H1 (cell line): ENCODE measurements at regions not wholly inside any gene's neighbourhood (a gene's known extent, or its start where the extent isn't known, plus 50 kb on each side); places are given as distances from the start of the nearest gene placed in this dataset.

Experiments
- CTCF ChIA-PET: fragments of 300-600 bp; sonication (Branson Sonifier 250); formaldehyde crosslinking; loops from one replicate; lab custom pipeline; 2021; ENCODE audit not compliant: partially characterized antibody; lab: Charles Lee
- POLR2A ChIA-PET: fragments of 300-600 bp; sonication (Branson Sonifier 250); formaldehyde crosslinking; loops from one replicate; lab custom pipeline; 2021; ENCODE audit warnings: inconsistent platforms; ENCODE audit not compliant: partially characterized antibody; lab: Charles Lee
- DNase-seq, 2 experiments: peaks; one replicate each; pipeline versions ENCODE4 v3.0.0 to v3.0.0-alpha.2; 2010 to 2022; ENCODE audit warnings: low spot score in 2 of 2, low read depth in 1 of 2, mixed read lengths in 1 of 2
- FAIRE-seq: peaks from 2 replicates; lab custom pipeline; 2011; peaks lifted over from hg19 to GRCh38; lab: Jason Lieb, UNC
- H2AFZ ChIP-seq: 2 replicates; pipeline ENCODE4 v1.8.1; 2012; ENCODE audit warnings: low read length, inconsistent platforms
- H2AK5ac ChIP-seq: 2 replicates; pipeline ENCODE4 v1.6.1; 2013; ENCODE audit warnings: low read depth, low read length
- H2BK120ac ChIP-seq: replicated peaks from 2 replicates; pipeline ENCODE3; 2013; ENCODE audit warnings: low read depth, low read length, inconsistent platforms
- H2BK12ac ChIP-seq: 2 replicates; pipeline ENCODE4 v1.6.1; 2013; ENCODE audit warnings: low read depth, low read length
- H2BK15ac ChIP-seq: 2 replicates; pipeline ENCODE4 v1.6.1; 2013; ENCODE audit warnings: low read length
- H2BK20ac ChIP-seq: 2 replicates; pipeline ENCODE4 v1.6.1; 2013; ENCODE audit warnings: low read length
- H2BK5ac ChIP-seq: 2 replicates; pipeline ENCODE4 v1.6.1; 2013; ENCODE audit warnings: low read depth, low read length
- H3K14ac ChIP-seq: 2 replicates; pipeline ENCODE4 v1.6.1; 2013; ENCODE audit warnings: inconsistent platforms; ENCODE audit not compliant: insufficient read length
- H3K18ac ChIP-seq: 2 replicates; pipeline ENCODE4 v1.6.1; 2013; ENCODE audit warnings: low read length; ENCODE audit errors: extremely low read depth
- H3K23ac ChIP-seq: 2 replicates; pipeline ENCODE4 v1.6.1; 2013; ENCODE audit warnings: inconsistent platforms; ENCODE audit not compliant: insufficient read length
- H3K23me2 ChIP-seq: 2 replicates; pipeline ENCODE4 v1.6.1; 2013; ENCODE audit warnings: low read depth, low read length
- H3K27ac ChIP-seq: 2 replicates; pipeline ENCODE4 v1.6.1; 2011; ENCODE audit warnings: low read depth, low read length, inconsistent platforms
- H3K27me3 ChIP-seq, 4 experiments: replicated peaks in 1 of 4; 1 replicate in 1 of 4; 2 replicates in 3 of 4; pipeline versions ENCODE4 v1.6.1 to v1.8.1; 2011 to 2013; ENCODE audit warnings: low read length in 3 of 4, mild to moderate bottlenecking in 3 of 4, inconsistent platforms in 2 of 4, mixed read lengths in 2 of 4, moderate library complexity in 1 of 4; ENCODE audit not compliant: control insufficient read depth in 3 of 4, insufficient read depth in 3 of 4; ENCODE audit errors: extremely low read depth in 1 of 4
- H3K36me3 ChIP-seq, 4 experiments: 2 replicates each; pipeline versions ENCODE4 v1.6.1 to v1.8.1; 2011 to 2013; ENCODE audit warnings: mild to moderate bottlenecking in 4 of 4, low read length in 3 of 4, moderate library complexity in 2 of 4, control low read depth in 1 of 4, inconsistent platforms in 1 of 4; ENCODE audit not compliant: insufficient read depth in 4 of 4, control insufficient read depth in 2 of 4
- H3K4ac ChIP-seq: replicated peaks from 2 replicates; pipeline ENCODE3; 2013; ENCODE audit warnings: low read length, low read depth, mixed read lengths, inconsistent platforms; ENCODE audit not compliant: insufficient read length
- H3K4me1 ChIP-seq, 4 experiments: replicated peaks in 1 of 4; 1 replicate in 1 of 4; 2 replicates in 3 of 4; pipeline versions ENCODE4 v1.6.1 to v1.8.1; 2011 to 2013; ENCODE audit warnings: low read length in 3 of 4, inconsistent platforms in 2 of 4, mixed read lengths in 1 of 4; ENCODE audit not compliant: insufficient read depth in 4 of 4, control insufficient read depth in 3 of 4
- H3K4me2 ChIP-seq, 2 experiments: 2 replicates each; pipeline versions ENCODE4 v1.6.1 to v1.8.1; 2011 to 2013; ENCODE audit warnings: low read depth in 2 of 2, low read length in 2 of 2, control low read depth in 1 of 2, inconsistent platforms in 1 of 2, mild to moderate bottlenecking in 1 of 2; ENCODE audit not compliant: insufficient read depth in 1 of 2
- H3K4me3 ChIP-seq, 4 experiments: fragments of 200-600, 300-600 bp in 1 of 4; sonication (generic), shearing (Covaris generic), sonication (Bioruptor Twin) in 1 of 4; 2 replicates each; pipeline versions ENCODE4 v1.5.1 to v1.8.1; 2011 to 2016; ENCODE audit warnings: low read length in 4 of 4, low read depth in 3 of 4, control low read depth in 2 of 4, inconsistent platforms in 2 of 4, mild to moderate bottlenecking in 2 of 4, mixed read lengths in 1 of 4, moderate library complexity in 1 of 4; ENCODE audit not compliant: insufficient read depth in 2 of 4; ENCODE audit errors: extremely low read depth in 1 of 4
- H3K56ac ChIP-seq: replicated peaks from 2 replicates; pipeline ENCODE3; 2013; ENCODE audit warnings: low read depth, mild to moderate bottlenecking, mixed read lengths, low read length, inconsistent platforms; ENCODE audit not compliant: insufficient read length
- H3K79me1 ChIP-seq: 2 replicates; pipeline ENCODE4 v1.6.1; 2013; ENCODE audit warnings: low read depth, low read length, control low read depth
- H3K79me2 ChIP-seq, 2 experiments: 2 replicates each; pipeline versions ENCODE4 v1.6.1 to v1.8.1; 2012 to 2013; ENCODE audit warnings: low read length in 2 of 2, mild to moderate bottlenecking in 2 of 2, inconsistent platforms in 1 of 2; ENCODE audit not compliant: insufficient read depth in 2 of 2, control insufficient read depth in 1 of 2
- H3K9ac ChIP-seq, 4 experiments: replicated peaks in 1 of 4; 1 replicate in 1 of 4; 2 replicates in 3 of 4; pipeline versions ENCODE4 v1.6.1 to v1.8.1; 2011 to 2013; ENCODE audit warnings: low read depth in 3 of 4, low read length in 3 of 4, control low read depth in 2 of 4, mild to moderate bottlenecking in 2 of 4, moderate library complexity in 2 of 4, inconsistent platforms in 1 of 4; ENCODE audit errors: extremely low read depth in 1 of 4
- H3K9me3 ChIP-seq, 2 experiments: 2 replicates each; pipeline versions ENCODE4 v1.6.1 to v1.8.1; 2012 to 2013; ENCODE audit warnings: mild to moderate bottlenecking in 2 of 2, moderate library complexity in 2 of 2, control low read depth in 1 of 2, inconsistent platforms in 1 of 2, low read depth in 1 of 2, low read length in 1 of 2, mixed read lengths in 1 of 2; ENCODE audit not compliant: insufficient read depth in 2 of 2
- H4K20me1 ChIP-seq, 2 experiments: replicated peaks in 1 of 2; 2 replicates each; pipeline versions ENCODE3 to v1.8.1; 2011 to 2013; ENCODE audit warnings: inconsistent platforms in 2 of 2, low read length in 2 of 2, mild to moderate bottlenecking in 1 of 2; ENCODE audit not compliant: insufficient read depth in 2 of 2, control insufficient read depth in 1 of 2
- H4K5ac ChIP-seq: 2 replicates; pipeline ENCODE4 v1.6.1; 2013; ENCODE audit warnings: low read length, low read depth, mixed read lengths, inconsistent platforms; ENCODE audit not compliant: insufficient read length
- H4K8ac ChIP-seq: 2 replicates; pipeline ENCODE4 v1.8.0; 2013; ENCODE audit warnings: mild to moderate bottlenecking, moderate library complexity, low read length, inconsistent platforms; ENCODE audit not compliant: insufficient read depth; ENCODE audit errors: extremely low read depth
- H4K91ac ChIP-seq: replicated peaks from 2 replicates; pipeline ENCODE3; 2013; ENCODE audit warnings: low read length, mixed read lengths, inconsistent platforms; ENCODE audit not compliant: insufficient read length
- CHD7 ChIP-seq: fragments of 300-600 bp; sonication (generic); IDR thresholded peaks from 2 replicates; pipeline ENCODE4 v1.7.1; 2012; ENCODE audit warnings: low read length, moderate library complexity, mild to moderate bottlenecking, inconsistent platforms; ENCODE audit not compliant: insufficient replicate concordance
- WGBS, 2 experiments: shearing (Covaris generic) in 1 of 2; methylation state at CpG; one replicate each; pipeline versions ENCODE4 v1.1.6 to v1.1.7; 2013 to 2015; ENCODE audit warnings: low lambda C conversion rate in 2 of 2, mixed read lengths in 2 of 2, inconsistent platforms in 1 of 2, low coverage in 1 of 2, missing lambda C conversion rate in 1 of 2; ENCODE audit not compliant: insufficient replicate concordance in 2 of 2, insufficient coverage in 1 of 2, insufficient read length in 1 of 2; ENCODE audit errors: extremely low coverage in 1 of 2, missing lambda C conversion rate in 1 of 2; 5-methylcytosine and 5-hydroxymethylcytosine counted together

- WGBS, 2 experiments = 90% methylated on average over 3 of the region's 3 CpGs; no CpG with 5 or more reads in 1 of the 2 experiments
- H3K4me1 ChIP-seq = no peaks in the 10 kb centered on the region
- H3K23me2 ChIP-seq = no peaks in the 10 kb centered on the region
- H3K79me1 ChIP-seq = no peaks in the 10 kb centered on the region
- no peak overlapping the region for H4K91ac ChIP-seq
- H3K14ac ChIP-seq = no peak overlapping the region
- H3K27me3 ChIP-seq = no peaks in the 10 kb centered on the region
- no peak overlapping the region for H3K4me2 ChIP-seq
- no peak overlapping the region for H2BK120ac ChIP-seq
- no peaks in the 10 kb centered on the region for H3K9me3 ChIP-seq
- H2BK12ac ChIP-seq = no peak overlapping the region
- H4K8ac ChIP-seq = no peak overlapping the region
- H4K20me1 ChIP-seq = no peaks in the 10 kb centered on the region
- H3K9ac ChIP-seq = no peak overlapping the region
- no peak overlapping the region for H2BK20ac ChIP-seq
- H3K27ac ChIP-seq = no peak overlapping the region
- no peak overlapping the region for H3K4ac ChIP-seq
- H2AK5ac ChIP-seq = no peak overlapping the region
- DNase-seq (no peak), FAIRE-seq (no peak)
- no peak overlapping the region for H3K23ac ChIP-seq
- no peak overlapping the region for H3K56ac ChIP-seq
- no peaks in the 10 kb centered on the region for H3K79me2 ChIP-seq
- H3K4me3 ChIP-seq = no peak overlapping the region
- no peaks in the 10 kb centered on the region for H3K36me3 ChIP-seq
- CTCF ChIA-PET = interaction anchor here (0.6 to 3.1 kb wide), 2 partner anchors 11 to 23 kb away, joined by 3 to 12 read pairs; no protein-coding TSS in a partner anchor
- H2BK5ac ChIP-seq = no peak overlapping the region
- POLR2A ChIA-PET = no interaction called here
- no peak overlapping the region for H2BK15ac ChIP-seq
- H4K5ac ChIP-seq = no peak overlapping the region
- no peak overlapping the region for H2AFZ ChIP-seq
- no peak overlapping the region for H3K18ac ChIP-seq
- no peak for TF ChIP-seq CHD7
These were observed 514.9 kb upstream of the PKN2 start for GRCh38 chr1:88169139-88169538.
